ENCODE measurements at regions not wholly inside any gene's neighbourhood (a gene's known extent, or its start where the extent isn't known, plus 50 kb on each side); places are given as distances from the start of the nearest gene placed in this dataset.

- no peak for TF ChIP-seq CTCF (IDR thresholded peaks at IDR 0.05; ENCODE audit: insufficient read depth, low read length)
- TF ChIP-seq POLR2AphosphoS5 (IDR thresholded peaks at IDR 0.05; ENCODE audit: low read depth): no peak
Measured at GRCh38 chr15:26314577-26314976, 451.4 kb upstream of the ATP10A start.

All from HL-60 (cell line).